H9 (cell line): ENCODE measurements at regions not wholly inside any gene's neighbourhood (a gene's known extent, or its start where the extent isn't known, plus 50 kb on each side); places are given as distances from the start of the nearest gene placed in this dataset.
A peak's percentile ranks its signal among the peaks of the same experiment; 100 is the strongest.

Experiments used
- DNase-seq: peaks from one replicate; pipeline ENCODE4 v3.0.0-alpha.2; 2017
- H2AFZ ChIP-seq: one replicate; pipeline ENCODE4 v1.6.1; 2013; ENCODE audit warnings: mild to moderate bottlenecking, low read length, control low read depth, moderate library complexity
- H2AK5ac ChIP-seq: 2 replicates; pipeline ENCODE4 v1.6.1; 2013; ENCODE audit warnings: low read length, control low read depth, mixed read lengths; ENCODE audit not compliant: insufficient read length
- H2BK120ac ChIP-seq: one replicate; pipeline ENCODE4 v1.6.1; 2013; ENCODE audit warnings: low read depth, mild to moderate bottlenecking, low read length, control low read depth, inconsistent platforms; ENCODE audit not compliant: poor library complexity, severe bottlenecking
- H2BK12ac ChIP-seq: 2 replicates; pipeline ENCODE4 v1.6.1; 2013; ENCODE audit warnings: low read length, control low read depth, mixed read lengths, low read depth; ENCODE audit not compliant: insufficient read length
- H2BK15ac ChIP-seq: 2 replicates; pipeline ENCODE4 v1.6.1; 2013; ENCODE audit warnings: low read depth, low read length, control low read depth
- H2BK20ac ChIP-seq: one replicate; pipeline ENCODE4 v1.6.1; 2013; ENCODE audit warnings: low read depth, mild to moderate bottlenecking, low read length, control low read depth, inconsistent platforms; ENCODE audit not compliant: poor library complexity, severe bottlenecking
- H2BK5ac ChIP-seq: 2 replicates; pipeline ENCODE4 v1.6.1; 2013; ENCODE audit warnings: low read length, control low read depth, mixed read lengths; ENCODE audit not compliant: insufficient read length
- H3K14ac ChIP-seq: 2 replicates; pipeline ENCODE4 v1.6.1; 2013; ENCODE audit warnings: low read length, control low read depth; ENCODE audit not compliant: insufficient read depth
- H3K18ac ChIP-seq: 2 replicates; pipeline ENCODE4 v1.6.1; 2013; ENCODE audit warnings: low read depth, mild to moderate bottlenecking, mixed read lengths, low read length, control low read depth; ENCODE audit not compliant: insufficient read length
- H3K23ac ChIP-seq: 2 replicates; pipeline ENCODE4 v1.6.1; 2013; ENCODE audit warnings: low read length, control low read depth, mixed read lengths, low read depth; ENCODE audit not compliant: insufficient read length
- H3K23me2 ChIP-seq: 2 replicates; pipeline ENCODE4 v1.6.1; 2013; ENCODE audit warnings: low read depth, mild to moderate bottlenecking, mixed read lengths, low read length, control low read depth; ENCODE audit not compliant: insufficient read length, poor library complexity, severe bottlenecking
- H3K27ac ChIP-seq: 2 replicates; pipeline ENCODE4 v1.5.1; 2013; ENCODE audit warnings: low read length, control low read depth, mixed read lengths, low read depth; ENCODE audit not compliant: insufficient read length
- H3K27me3 ChIP-seq: 2 replicates; pipeline ENCODE4 v1.6.1; 2013; ENCODE audit warnings: low read length, control low read depth, inconsistent platforms; ENCODE audit not compliant: insufficient read depth
- H3K4ac ChIP-seq: 2 replicates; pipeline ENCODE4 v1.6.1; 2013; ENCODE audit warnings: low read depth, mild to moderate bottlenecking, control low read depth, inconsistent platforms, low read length, moderate library complexity
- H3K4me1 ChIP-seq: 2 replicates; pipeline ENCODE4 v1.6.1; 2013; ENCODE audit warnings: low read length, control low read depth, inconsistent platforms; ENCODE audit not compliant: insufficient read depth
- H3K4me2 ChIP-seq: 2 replicates; pipeline ENCODE4 v1.6.1; 2013; ENCODE audit warnings: low read length, control low read depth, mixed read lengths; ENCODE audit not compliant: insufficient read length, insufficient read depth
- H3K56ac ChIP-seq: 2 replicates; pipeline ENCODE4 v1.6.1; 2013; ENCODE audit warnings: low read depth, mild to moderate bottlenecking, mixed read lengths, low read length, control low read depth; ENCODE audit not compliant: insufficient read length
- H3K79me1 ChIP-seq: 2 replicates; pipeline ENCODE4 v1.6.1; 2013; ENCODE audit warnings: low read depth, mild to moderate bottlenecking, moderate library complexity, low read length, control low read depth, inconsistent platforms; ENCODE audit not compliant: insufficient read depth, poor library complexity, severe bottlenecking
- H3K79me2 ChIP-seq: 2 replicates; pipeline ENCODE4 v1.6.1; 2013; ENCODE audit warnings: low read length, control low read depth, inconsistent platforms; ENCODE audit not compliant: insufficient read depth
- H3K9ac ChIP-seq: 2 replicates; pipeline ENCODE4 v1.6.1; 2013; ENCODE audit warnings: low read length, control low read depth, mixed read lengths; ENCODE audit not compliant: insufficient read length; ENCODE audit errors: extremely low read depth
- H3K9me3 ChIP-seq: one replicate; pipeline ENCODE4 v1.6.1; 2013; ENCODE audit warnings: low read depth, low read length, inconsistent platforms; ENCODE audit not compliant: control insufficient read depth
- H3T11ph ChIP-seq: one replicate; pipeline ENCODE4 v1.6.1; 2013; ENCODE audit warnings: mild to moderate bottlenecking, low read length, control low read depth, inconsistent platforms
- H4K20me1 ChIP-seq: one replicate; pipeline ENCODE4 v1.6.1; 2013; ENCODE audit not compliant: control insufficient read depth, insufficient read length, insufficient read depth
- H4K5ac ChIP-seq: 2 replicates; pipeline ENCODE4 v1.6.1; 2013; ENCODE audit warnings: low read depth, mild to moderate bottlenecking, mixed read lengths, low read length, control low read depth; ENCODE audit not compliant: insufficient read length
- H4K8ac ChIP-seq: replicated peaks from 2 replicates; pipeline ENCODE4 v1.6.1; 2013; ENCODE audit warnings: low read length, control low read depth, mixed read lengths, low read depth; ENCODE audit not compliant: insufficient read length
- H4K91ac ChIP-seq: 2 replicates; pipeline ENCODE4 v1.6.1; 2013; ENCODE audit warnings: low read depth, mild to moderate bottlenecking, moderate library complexity, mixed read lengths, low read length, control low read depth; ENCODE audit not compliant: insufficient read length
- H3K27ac Mint-ChIP-seq, 3 experiments: 2 replicates in 2 of 3; 3 replicates in 1 of 3; pipeline ENCODE4 v1.8.0; 2020 to 2021; ENCODE audit warnings: mixed read lengths in 3 of 3, mild to moderate bottlenecking in 1 of 3, moderate library complexity in 1 of 3
- H3K27me3 Mint-ChIP-seq: 2 replicates; pipeline ENCODE4 v1.8.0; 2021; ENCODE audit warnings: low read depth, mild to moderate bottlenecking, moderate library complexity, mixed read lengths
- H3K36me3 Mint-ChIP-seq, 3 experiments: 2 replicates in 2 of 3; 3 replicates in 1 of 3; pipeline ENCODE4 v1.8.0; 2020 to 2021; ENCODE audit warnings: low read depth in 3 of 3, mixed read lengths in 3 of 3; ENCODE audit not compliant: insufficient read depth in 1 of 3
- H3K4me1 Mint-ChIP-seq, 2 experiments: 2 replicates each; pipeline ENCODE4 v1.8.0; 2020; ENCODE audit warnings: mixed read lengths in 2 of 2
- H3K4me3 Mint-ChIP-seq, 2 experiments: 2 replicates in 1 of 2; 3 replicates in 1 of 2; pipeline ENCODE4 v1.8.0; 2020 to 2021; ENCODE audit warnings: mild to moderate bottlenecking in 2 of 2, mixed read lengths in 2 of 2, moderate library complexity in 1 of 2
- H3K9me3 Mint-ChIP-seq, 2 experiments: 2 replicates in 1 of 2; 3 replicates in 1 of 2; pipeline ENCODE4 v1.8.0; 2020; ENCODE audit warnings: mild to moderate bottlenecking in 2 of 2, mixed read lengths in 2 of 2, moderate library complexity in 1 of 2
- CTCF ChIP-seq: fragments of 200-600 bp; sonication (generic); conservative IDR thresholded peaks from 3 replicates; pipeline ENCODE4 v1.8.0; 2021; ENCODE audit warnings: antibody characterized with exemption, mild to moderate bottlenecking
- WGBS: extraction: QIAGEN DNeasy Blood & Tissue Kit; methylation state at CpG from one replicate; pipeline ENCODE4 v1.1.7; 2013; ENCODE audit warnings: missing lambda C conversion rate, low lambda C conversion rate, mixed read lengths; ENCODE audit not compliant: insufficient read length; ENCODE audit errors: extremely low coverage; 5-methylcytosine and 5-hydroxymethylcytosine counted together

- no peak overlapping the region for H3K27ac ChIP-seq
- no peaks in the 10 kb centered on the region; the same call in 1 of the 2 replicates for H3K4me1 ChIP-seq
- no peak for TF ChIP-seq CTCF
- Mint-ChIP-seq H3K27me3 (no peaks in the 10 kb centered on the region), H3K36me3 (peaks cover 0 to 10% (median 0%) of the 10 kb centered on the region in 3 experiments; a peak in 3 of 7 replicates), H3K4me1 (peaks cover 16% of the 10 kb centered on the region in 2 experiments), H3K4me3 (no peak overlapping the region), H3K27ac (peak overlapping the region; percentile 57 to 94 (median 81); a peak in 5 of 7 replicates), H3K9me3 (no peaks in the 10 kb centered on the region)
- H3K4me2 ChIP-seq = no peak overlapping the region
- no peak overlapping the region for H2AK5ac ChIP-seq
- no peaks in the 10 kb centered on the region for H3K79me2 ChIP-seq
- no peak overlapping the region for H3K18ac ChIP-seq
- WGBS = no CpG with 5 or more reads among the region's 3 CpGs
- no peak overlapping the region for H3K23ac ChIP-seq
- no peak overlapping the region for H2BK5ac ChIP-seq
- H2AFZ ChIP-seq = no peak overlapping the region
- H3K4ac ChIP-seq = no peak overlapping the region
- H3K14ac ChIP-seq = peak overlapping the region; percentile 55; the same call in 1 of the 2 replicates
- H2BK120ac ChIP-seq = no peak overlapping the region
- H3K56ac ChIP-seq = no peak overlapping the region
- no peak for DNase-seq
- H4K91ac ChIP-seq = no peak overlapping the region
- H4K20me1 ChIP-seq = no peaks in the 10 kb centered on the region
- H3K9me3 ChIP-seq = no peaks in the 10 kb centered on the region
- no peak overlapping the region for H4K5ac ChIP-seq
- no peak overlapping the region for H2BK20ac ChIP-seq
- no peaks in the 10 kb centered on the region for H3K79me1 ChIP-seq
- no peak overlapping the region for H3K9ac ChIP-seq
- no peak overlapping the region for H3T11ph ChIP-seq
- H2BK12ac ChIP-seq = no peak overlapping the region
- H2BK15ac ChIP-seq = no peak overlapping the region
- no peaks in the 10 kb centered on the region for H3K27me3 ChIP-seq
- no peak overlapping the region for H4K8ac ChIP-seq
- H3K23me2 ChIP-seq = no peaks in the 10 kb centered on the region
Observed at GRCh38 chr7:66539264-66539623, 89.4 kb upstream of the KCTD7 start.
